ENCODE measurements at regions not wholly inside any gene's neighbourhood (a gene's known extent, or its start where the extent isn't known, plus 50 kb on each side); places are given as distances from the start of the nearest gene placed in this dataset.
"Not testable (repeated sequence)": the region's sequence is repeated elsewhere in the genome, so short reads cannot be mapped to it uniquely, and the experiment has no call there.

DNA sequence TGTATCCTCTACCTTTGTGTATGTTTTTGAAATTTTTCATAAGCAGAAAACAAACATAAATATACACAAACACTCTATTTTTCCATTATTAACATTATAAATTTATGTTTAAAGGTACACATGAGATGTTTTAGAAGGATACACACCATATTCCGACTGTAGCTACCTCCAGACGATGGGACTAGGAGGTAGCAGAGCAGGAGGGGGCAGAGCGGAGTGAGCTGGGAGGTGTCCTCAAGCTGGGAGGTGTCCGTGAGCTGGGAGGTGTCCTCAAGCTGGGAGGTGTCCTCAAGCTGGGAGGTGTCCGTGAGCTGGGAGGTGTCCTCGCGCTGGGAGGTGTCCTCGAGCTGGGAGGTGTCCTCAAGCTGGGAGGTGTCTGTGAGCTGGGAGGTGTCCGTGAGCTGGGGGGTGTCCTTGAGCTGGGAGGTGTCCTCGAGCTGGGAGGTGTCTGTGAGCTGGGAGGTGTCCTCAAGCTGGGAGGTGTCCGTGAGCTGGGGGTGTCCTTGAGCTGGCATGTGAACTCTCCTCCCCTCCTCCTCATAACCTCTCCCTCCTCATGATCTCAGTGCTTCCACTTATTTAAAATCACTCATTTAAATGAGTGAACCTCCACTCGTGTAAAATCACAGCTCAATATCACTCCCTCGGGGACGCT is 346.9 kb upstream of the SFSWAP start:
- TF ChIP-seq, protein P1, sequence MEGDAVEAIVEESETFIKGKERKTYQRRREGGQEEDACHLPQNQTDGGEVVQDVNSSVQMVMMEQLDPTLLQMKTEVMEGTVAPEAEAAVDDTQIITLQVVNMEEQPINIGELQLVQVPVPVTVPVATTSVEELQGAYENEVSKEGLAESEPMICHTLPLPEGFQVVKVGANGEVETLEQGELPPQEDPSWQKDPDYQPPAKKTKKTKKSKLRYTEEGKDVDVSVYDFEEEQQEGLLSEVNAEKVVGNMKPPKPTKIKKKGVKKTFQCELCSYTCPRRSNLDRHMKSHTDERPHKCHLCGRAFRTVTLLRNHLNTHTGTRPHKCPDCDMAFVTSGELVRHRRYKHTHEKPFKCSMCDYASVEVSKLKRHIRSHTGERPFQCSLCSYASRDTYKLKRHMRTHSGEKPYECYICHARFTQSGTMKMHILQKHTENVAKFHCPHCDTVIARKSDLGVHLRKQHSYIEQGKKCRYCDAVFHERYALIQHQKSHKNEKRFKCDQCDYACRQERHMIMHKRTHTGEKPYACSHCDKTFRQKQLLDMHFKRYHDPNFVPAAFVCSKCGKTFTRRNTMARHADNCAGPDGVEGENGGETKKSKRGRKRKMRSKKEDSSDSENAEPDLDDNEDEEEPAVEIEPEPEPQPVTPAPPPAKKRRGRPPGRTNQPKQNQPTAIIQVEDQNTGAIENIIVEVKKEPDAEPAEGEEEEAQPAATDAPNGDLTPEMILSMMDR (IDR thresholded peaks at IDR 0.05; ENCODE audit: low read depth, low read length, missing control alignments) = no peak
- H3K4me3 ChIP-seq (replicated peaks; ENCODE audit: low read depth, low read length) = no peak overlapping the region
- DNase-seq (ENCODE audit: extremely low read depth, low read depth) = no peak

DNA sequence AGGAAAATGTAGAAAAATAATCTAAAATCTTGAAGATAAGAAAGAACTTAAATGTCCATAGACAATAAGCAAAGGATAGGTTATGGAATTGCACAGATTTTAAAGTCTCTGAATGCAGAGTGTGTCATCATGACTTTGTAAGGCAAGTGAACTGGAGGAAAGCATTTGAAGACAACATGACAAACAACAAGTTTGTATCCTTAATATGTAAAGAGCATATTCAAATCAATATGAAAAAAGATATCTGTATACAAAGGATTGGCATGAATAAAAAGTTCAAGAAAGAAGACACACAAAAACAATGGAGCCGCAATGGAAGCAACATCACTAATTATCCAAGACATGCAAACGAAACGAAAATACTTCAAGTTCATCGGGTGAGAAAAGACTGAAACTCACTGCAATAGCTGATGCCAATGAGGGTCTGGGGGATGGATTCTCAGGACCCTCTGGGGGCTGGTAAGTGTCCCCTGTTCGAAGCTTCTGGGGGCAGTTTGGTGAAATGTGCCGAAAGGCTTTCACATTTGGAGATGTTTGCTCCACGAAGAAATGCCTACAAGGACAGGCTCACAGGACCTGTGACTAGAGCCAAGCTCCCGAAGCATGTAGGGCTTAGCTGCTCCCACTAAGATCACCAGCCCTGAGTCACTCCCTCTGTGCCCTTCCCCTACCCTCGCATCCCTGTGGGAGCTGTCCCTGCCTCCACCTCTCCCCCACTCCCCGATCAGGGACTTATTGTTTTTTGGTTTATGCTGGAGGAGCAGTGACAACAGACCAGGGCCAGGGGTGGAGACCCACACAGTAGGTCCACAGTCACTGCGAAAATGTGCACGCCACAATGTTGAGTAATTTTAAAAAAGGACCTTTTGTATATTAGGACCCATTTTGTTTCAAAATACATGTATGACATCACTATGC is 345.7 kb upstream of the SFSWAP start:
- no peak for DNase-seq (ENCODE audit: extremely low read depth, low read depth)
- TF ChIP-seq, protein P1 (IDR thresholded peaks at IDR 0.05; ENCODE audit: low read depth, low read length, missing control alignments) = no peak
- no peak overlapping the region for H3K4me3 ChIP-seq (replicated peaks; ENCODE audit: low read depth, low read length)

DNA sequence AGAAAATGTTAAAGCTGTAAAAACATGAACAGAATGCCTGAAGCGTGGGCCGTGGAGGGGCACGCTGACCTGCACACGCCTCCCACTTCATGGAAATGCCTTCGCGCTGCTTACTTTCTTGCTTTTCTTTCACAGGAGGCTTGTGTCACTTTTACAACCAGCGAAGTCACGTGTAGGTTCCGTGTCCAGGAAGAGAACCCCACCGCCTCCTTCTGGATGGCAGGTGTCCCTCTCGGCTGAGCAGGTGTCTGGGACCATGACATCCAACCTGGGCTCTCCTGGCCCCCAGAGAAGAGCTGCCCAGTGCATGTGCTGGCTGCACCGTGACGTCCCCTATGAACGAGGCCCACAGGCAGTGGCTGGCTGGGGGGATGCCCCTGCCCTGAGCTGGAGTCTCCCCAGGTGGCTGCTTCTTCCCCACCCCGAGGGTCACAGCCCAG is 345.0 kb upstream of the SFSWAP start:
- TF ChIP-seq, protein P1 (IDR thresholded peaks at IDR 0.05; ENCODE audit: low read depth, low read length, missing control alignments) = no peak
- no peak overlapping the region for H3K4me3 ChIP-seq (replicated peaks; ENCODE audit: low read depth, low read length)
- no peak for DNase-seq (ENCODE audit: extremely low read depth, low read depth)

DNA sequence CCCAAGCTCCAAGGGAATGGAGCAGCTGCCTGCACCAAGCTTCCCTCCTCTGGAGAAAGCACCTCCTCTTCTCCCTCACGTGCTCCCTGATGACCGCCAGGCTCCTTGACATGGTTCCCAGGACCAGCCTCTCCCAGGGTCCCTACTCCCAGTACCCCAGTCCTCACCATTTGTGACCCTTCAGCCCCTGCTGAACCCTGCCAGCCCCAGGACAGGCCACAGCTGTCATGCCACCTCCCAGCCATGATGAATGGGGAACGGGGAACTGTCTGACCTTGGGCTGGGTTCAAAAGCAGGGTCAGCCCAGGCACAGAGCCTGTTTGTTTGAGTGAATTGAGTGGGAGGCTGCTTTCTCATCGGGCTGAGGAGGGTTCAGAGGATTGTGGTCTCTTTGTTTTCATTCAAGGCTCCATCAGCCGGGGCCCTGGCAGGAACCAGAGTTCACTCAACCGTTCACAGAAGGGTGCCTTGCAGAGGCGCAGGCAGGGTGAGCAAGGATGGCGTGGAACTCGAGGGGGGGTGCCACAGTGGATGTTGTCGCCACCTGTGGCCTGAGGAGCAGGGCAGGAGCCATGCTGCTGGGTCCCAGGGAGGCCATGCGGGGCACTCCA is 344.5 kb upstream of the SFSWAP start:
- H3K4me3 ChIP-seq (replicated peaks; ENCODE audit: low read depth, low read length) = no peak overlapping the region
- no peak for DNase-seq (ENCODE audit: extremely low read depth, low read depth)
- TF ChIP-seq, protein P1 (IDR thresholded peaks at IDR 0.05; ENCODE audit: low read depth, low read length, missing control alignments) = no peak

DNA sequence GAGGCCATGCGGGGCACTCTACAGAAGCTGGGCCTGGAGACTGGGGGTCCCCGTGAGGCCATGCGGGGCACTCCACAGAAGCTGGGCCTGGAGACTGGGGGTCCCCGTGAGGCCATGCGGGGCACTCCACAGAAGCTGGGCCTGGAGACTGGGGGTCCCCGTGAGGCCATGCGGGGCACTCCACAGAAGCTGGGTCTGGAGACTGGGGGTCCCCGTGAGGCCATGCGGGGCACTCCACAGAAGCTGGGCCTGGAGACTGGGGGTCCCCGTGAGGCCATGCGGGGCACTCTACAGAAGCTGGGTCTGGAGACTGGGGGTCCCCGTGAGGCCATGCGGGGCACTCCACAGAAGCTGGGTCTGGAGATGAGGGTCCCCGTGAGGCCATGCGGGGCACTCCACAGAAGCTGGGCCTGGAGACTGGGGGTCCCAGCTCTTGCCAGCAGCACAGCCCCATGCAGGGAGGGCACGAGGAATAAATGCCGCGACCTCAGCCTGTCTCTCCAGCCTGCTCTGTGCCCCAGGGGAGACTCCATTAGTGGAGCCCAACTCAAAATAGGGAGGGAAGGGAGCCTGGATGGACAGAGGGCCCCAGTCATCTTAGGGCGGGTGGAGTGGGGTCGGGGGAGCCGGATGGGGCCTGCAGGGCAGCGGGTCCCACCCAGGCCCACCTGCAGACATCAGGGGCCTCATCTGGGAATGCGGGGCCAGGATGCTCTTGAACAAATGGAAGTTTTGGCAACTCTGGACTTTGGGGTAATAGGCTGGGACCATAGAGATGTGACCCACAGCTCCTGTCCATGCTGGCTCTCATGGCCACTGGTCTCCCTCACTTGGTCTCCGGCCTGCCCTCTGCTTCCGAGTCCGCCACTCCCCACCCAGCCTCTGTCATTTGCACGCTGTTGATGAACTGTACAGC is 343.6 kb upstream of the SFSWAP start:
- H3K4me3 ChIP-seq (replicated peaks; ENCODE audit: low read depth, low read length); DNase-seq (ENCODE audit: extremely low read depth, low read depth): not testable (repeated sequence)

DNA sequence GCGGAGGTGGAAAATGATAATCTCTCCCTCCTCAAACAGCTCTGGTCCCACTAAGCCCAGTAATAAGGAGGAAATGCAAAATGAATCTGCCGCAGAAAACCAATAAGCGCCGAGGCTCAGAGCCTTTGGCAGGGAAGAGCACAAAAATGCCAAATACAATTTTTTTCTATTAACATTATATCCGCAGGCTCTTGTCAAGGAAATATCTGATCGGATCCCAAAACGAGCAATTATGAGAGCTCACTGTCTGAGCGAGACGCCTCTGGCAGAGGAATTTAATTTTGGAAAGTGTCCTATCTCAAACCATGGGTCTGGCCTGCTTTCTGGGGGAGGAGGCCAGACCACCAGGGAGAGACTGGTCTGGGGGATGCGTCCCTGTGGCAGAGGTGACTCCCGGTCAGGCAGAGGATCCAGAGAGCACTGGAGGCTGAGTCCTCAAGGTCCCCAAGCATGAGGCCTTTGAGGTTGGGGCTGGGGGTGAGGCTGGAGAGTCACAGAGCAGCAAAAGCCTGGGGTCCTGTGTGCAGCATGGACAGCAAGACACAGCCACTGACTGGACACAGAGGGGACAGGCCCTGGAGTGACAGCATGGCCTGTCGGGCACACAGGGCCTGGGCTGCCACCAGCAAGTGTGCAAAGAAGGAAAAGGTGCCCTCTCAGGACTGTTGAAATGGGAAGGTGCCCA is 342.8 kb upstream of the SFSWAP start:
- TF ChIP-seq, protein P1 (IDR thresholded peaks at IDR 0.05; ENCODE audit: low read depth, low read length, missing control alignments) = no peak
- DNase-seq (ENCODE audit: extremely low read depth, low read depth) = no peak
- no peak overlapping the region for H3K4me3 ChIP-seq (replicated peaks; ENCODE audit: low read depth, low read length)

All from HFF-Myc (cell line).